ENCODE measurements at regions not wholly inside any gene's neighbourhood (a gene's known extent, or its start where the extent isn't known, plus 50 kb on each side); places are given as distances from the start of the nearest gene placed in this dataset.

- TF ChIP-seq CHD7 (IDR thresholded peaks at IDR 0.05; ENCODE audit: insufficient replicate concordance, low read length), result no peak
- TF ChIP-seq ASH2L (IDR thresholded peaks at IDR 0.05; ENCODE audit: low read length), result no peak
- TF ChIP-seq HDAC2 (IDR thresholded peaks at IDR 0.05; ENCODE audit: borderline replicate concordance in 1 of 2, low read depth in 2 of 2, low read length in 2 of 2), result no peak
- TF ChIP-seq RFX5 (IDR thresholded peaks at IDR 0.05; ENCODE audit: borderline replicate concordance, low read depth, low read length), result no peak
- TF ChIP-seq TAF1 (IDR thresholded peaks at IDR 0.05; ENCODE audit: low read depth, low read length), result no peak
- TF ChIP-seq YY1 (IDR thresholded peaks at IDR 0.05; ENCODE audit: low read depth, low read length), result no peak
- no peak for TF ChIP-seq SUZ12 (IDR thresholded peaks at IDR 0.05; ENCODE audit: low read length)
- TF ChIP-seq BACH1 (IDR thresholded peaks at IDR 0.05; ENCODE audit: low read length), result no peak
Measured at GRCh38 chr11:80031014-80031600, 590.3 kb upstream of the TENM4 start (continued).

All from H1 (cell line).